ENCODE measurements at regions not wholly inside any gene's neighbourhood (a gene's known extent, or its start where the extent isn't known, plus 50 kb on each side); places are given as distances from the start of the nearest gene placed in this dataset.

DNA sequence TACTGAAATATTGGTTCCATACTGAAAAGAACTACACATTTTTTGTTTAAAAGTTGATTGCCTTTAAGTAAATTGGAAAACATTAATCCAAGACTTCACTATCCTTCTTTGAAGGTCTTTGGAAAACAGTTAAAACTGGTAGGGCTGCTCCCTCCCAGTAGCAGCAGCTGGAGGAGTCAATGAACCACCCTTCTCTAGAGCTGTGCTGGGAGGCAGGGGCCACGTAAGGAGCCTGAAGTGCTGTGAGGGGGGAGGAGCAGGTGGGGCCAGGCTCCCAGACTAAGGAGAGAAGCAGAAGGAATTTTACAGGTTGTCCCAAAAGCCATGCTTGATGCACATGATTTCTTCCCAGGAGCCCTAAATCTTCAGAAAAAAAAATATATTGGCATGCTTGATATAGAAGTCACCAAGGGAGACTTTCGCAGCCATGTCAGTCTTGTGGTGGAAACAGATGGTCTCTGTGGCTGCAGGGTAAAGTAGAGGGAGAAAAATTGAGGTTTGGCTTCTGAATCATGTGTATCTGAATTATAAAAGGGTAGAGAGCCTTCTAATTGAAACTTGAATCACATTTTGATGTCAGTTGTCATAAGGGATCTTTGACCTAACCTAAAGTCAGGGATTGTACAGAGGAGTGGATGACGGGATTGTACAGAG, 673.2 kb upstream of the FRG1 start:
- intact Hi-C loops (cut with micrococcal nuclease; ENCODE audit: unreplicated experiment): no loop called here
- H3K27ac Mint-ChIP-seq (ENCODE audit: unreplicated experiment): no peak overlapping the region
- CTCF ChIA-PET: no interaction called here
- H3K9me3 Mint-ChIP-seq (ENCODE audit: low read depth, unreplicated experiment): peaks cover 15% of the 10 kb centered on the region
- H3K36me3 Mint-ChIP-seq (ENCODE audit: insufficient read depth, unreplicated experiment): no peaks in the 10 kb centered on the region
- DNase-seq: no peak
- BruUV-seq (replicated peaks): no TSS peak
- no peak for TF ChIP-seq CTCF (IDR thresholded peaks at IDR 0.05; ENCODE audit: unreplicated experiment)
- H3K27me3 Mint-ChIP-seq (ENCODE audit: unreplicated experiment): no peaks in the 10 kb centered on the region
- H3K4me1 Mint-ChIP-seq (ENCODE audit: low read depth, unreplicated experiment): no peaks in the 10 kb centered on the region
- no peak overlapping the region for H3K4me3 Mint-ChIP-seq (ENCODE audit: low read depth, unreplicated experiment)

- Mint-ChIP-seq H3K4me1 (ENCODE audit: low read depth, unreplicated experiment) (no peaks in the 10 kb centered on the region), H3K9me3 (ENCODE audit: low read depth, unreplicated experiment) (peaks cover 2% of the 10 kb centered on the region), H3K27ac (ENCODE audit: unreplicated experiment) (no peak overlapping the region), H3K36me3 (ENCODE audit: insufficient read depth, unreplicated experiment) (no peaks in the 10 kb centered on the region), H3K27me3 (ENCODE audit: unreplicated experiment) (no peaks in the 10 kb centered on the region), H3K4me3 (ENCODE audit: low read depth, unreplicated experiment) (no peak overlapping the region)
- intact Hi-C loops (cut with micrococcal nuclease; ENCODE audit: unreplicated experiment): no loop called here
- CTCF ChIA-PET: no interaction called here
- no TSS peak for BruUV-seq (replicated peaks)
- no peak for DNase-seq
- TF ChIP-seq CTCF (IDR thresholded peaks at IDR 0.05; ENCODE audit: unreplicated experiment): no peak
These were observed 662.0 kb upstream of the FRG1 start for GRCh38 chr4:189278597-189279165.

GRCh38 chr4:189279188-189279587, 661.5 kb upstream of the FRG1 start:
- no peak overlapping the region for H3K4me3 Mint-ChIP-seq (ENCODE audit: low read depth, unreplicated experiment)
- no peak overlapping the region for H3K27ac Mint-ChIP-seq (ENCODE audit: unreplicated experiment)
- no peak for TF ChIP-seq CTCF (IDR thresholded peaks at IDR 0.05; ENCODE audit: unreplicated experiment)
- intact Hi-C loops (cut with micrococcal nuclease; ENCODE audit: unreplicated experiment): no loop called here
- no peaks in the 10 kb centered on the region for H3K4me1 Mint-ChIP-seq (ENCODE audit: low read depth, unreplicated experiment)
- no peaks in the 10 kb centered on the region for H3K27me3 Mint-ChIP-seq (ENCODE audit: unreplicated experiment)
- no peaks in the 10 kb centered on the region for H3K36me3 Mint-ChIP-seq (ENCODE audit: insufficient read depth, unreplicated experiment)
- H3K9me3 Mint-ChIP-seq (ENCODE audit: low read depth, unreplicated experiment): peaks cover 5% of the 10 kb centered on the region
- CTCF ChIA-PET: no interaction called here
- no TSS peak for BruUV-seq (replicated peaks)
- no peak for DNase-seq

- Mint-ChIP-seq H3K27me3 (ENCODE audit: unreplicated experiment) (no peaks in the 10 kb centered on the region), H3K9me3 (ENCODE audit: low read depth, unreplicated experiment) (peaks cover 3% of the 10 kb centered on the region), H3K27ac (ENCODE audit: unreplicated experiment) (no peak overlapping the region), H3K36me3 (ENCODE audit: insufficient read depth, unreplicated experiment) (no peaks in the 10 kb centered on the region), H3K4me1 (ENCODE audit: low read depth, unreplicated experiment) (no peaks in the 10 kb centered on the region), H3K4me3 (ENCODE audit: low read depth, unreplicated experiment) (no peak overlapping the region)
- intact Hi-C loops (cut with micrococcal nuclease; ENCODE audit: unreplicated experiment): no loop called here
- no TSS peak for BruUV-seq (replicated peaks)
- CTCF ChIA-PET: no interaction called here
- no peak for TF ChIP-seq CTCF (IDR thresholded peaks at IDR 0.05; ENCODE audit: unreplicated experiment)
- DNase-seq: no peak
These were observed 655.3 kb upstream of the FRG1 start for GRCh38 chr4:189285377-189285776.
